Breast epithelium (tissue), 4 donors: ENCODE measurements at regions not wholly inside any gene's neighbourhood (a gene's known extent, or its start where the extent isn't known, plus 50 kb on each side); places are given as distances from the start of the nearest gene placed in this dataset.

Source experiments
- DNase-seq, 2 donors: peaks; one replicate each; pipeline ENCODE4 v3.0.0-alpha.2; 2019; ENCODE audit warnings: low spot score in 2 of 2
- H3K27ac ChIP-seq, 2 donors: fragments of 200-600 bp; sonication (generic) in 1 of 2; one replicate each; pipeline ENCODE4 v1.5.1; 2016 to 2019; ENCODE audit warnings: mild to moderate bottlenecking in 1 of 2
- H3K27me3 ChIP-seq, 2 donors: fragments of 200-600 bp; sonication (generic) in 1 of 2; one replicate each; pipeline versions ENCODE4 v1.5.1 to v1.6.0; 2017 to 2019; ENCODE audit warnings: control low read depth in 1 of 2, mild to moderate bottlenecking in 1 of 2
- H3K36me3 ChIP-seq: fragments of 200-600 bp; one replicate; pipeline ENCODE4 v1.5.1; 2019
- H3K4me1 ChIP-seq, 2 donors: fragments of 200-600 bp; sonication (generic); one replicate each; pipeline ENCODE4 v1.5.1; 2016 to 2019; ENCODE audit warnings: control low read depth in 1 of 2
- H3K4me3 ChIP-seq, 3 donors: fragments of 200-600 bp; sonication (generic); 1 replicate in 2 of 3; 2 replicates in 1 of 3; pipeline ENCODE4 v1.5.1; 2016 to 2019; ENCODE audit warnings: mild to moderate bottlenecking in 3 of 3, moderate library complexity in 2 of 3
- H3K9me3 ChIP-seq, 2 donors: fragments of 200-600 bp; sonication (generic) in 1 of 2; one replicate each; pipeline ENCODE4 v1.5.1; 2016 to 2019; ENCODE audit warnings: control low read depth in 1 of 2
- CTCF ChIP-seq, 3 donors: fragments of 450-650 bp; IDR thresholded peaks; one replicate each; pipeline ENCODE4 v1.5.1; 2016 to 2017; ENCODE audit warnings: antibody characterized with exemption in 3 of 3, mild to moderate bottlenecking in 3 of 3, moderate library complexity in 3 of 3
- POLR2A ChIP-seq: fragments of 450-650 bp; IDR thresholded peaks from one replicate; pipeline ENCODE4 v1.6.1; 2016; ENCODE audit warnings: antibody characterized with exemption, mild to moderate bottlenecking, moderate library complexity
- POLR2AphosphoS5 ChIP-seq, 3 donors: sonication (generic); formaldehyde crosslinking; IDR thresholded peaks; one replicate each; pipeline ENCODE4 v1.6.1; 2017; ENCODE audit warnings: antibody characterized with exemption in 3 of 3
- intact Hi-C: fragments of 100-400 bp; cut with DNase I; formaldehyde crosslinking; loops from one replicate; pipeline ENCODE4 v1.15.1; 2023; ENCODE audit warnings: low total_unique reads

GRCh38 chr2:144030791-144031190, 489.1 kb downstream of the ZEB2 start:
- H3K4me3 ChIP-seq, result no peak overlapping the region
- H3K4me1 ChIP-seq, result no peaks in the 10 kb centered on the region
- intact Hi-C loops, result no loop called here
- no peaks in the 10 kb centered on the region for H3K36me3 ChIP-seq
- no peaks in the 10 kb centered on the region for H3K9me3 ChIP-seq
- DNase-seq, result no peak
- H3K27ac ChIP-seq, result no peak overlapping the region
- TF ChIP-seq CTCF (IDR thresholded peaks at IDR 0.05) (no peak), POLR2AphosphoS5 (IDR thresholded peaks at IDR 0.05) (no peak), POLR2A (no peak)
- no peaks in the 10 kb centered on the region for H3K27me3 ChIP-seq

DNA sequence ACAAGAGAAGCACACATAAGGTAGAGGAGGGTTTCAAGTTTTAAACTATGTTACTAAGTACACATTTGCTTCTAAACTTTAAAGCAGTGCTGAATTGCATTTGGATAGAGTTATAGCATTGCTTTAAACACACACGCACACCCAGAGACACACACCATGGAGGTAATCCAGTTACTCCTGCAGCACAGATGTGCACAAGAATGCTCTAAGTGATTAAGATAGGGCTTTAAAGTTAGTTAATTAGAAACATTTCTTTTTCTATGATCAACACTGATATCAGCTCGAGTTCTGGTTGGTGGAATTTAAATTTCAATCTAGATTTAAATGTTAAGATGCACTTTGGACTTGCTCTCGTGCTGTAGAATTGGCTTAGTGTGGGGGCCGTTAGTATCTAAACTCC, 492.3 kb downstream of the ZEB2 start:
- Histone ChIP-seq H3K4me1 (no peaks in the 10 kb centered on the region), H3K9me3 (peaks cover 1 to 2% of the 10 kb centered on the region in 2 donors), H3K27ac (no peak overlapping the region), H3K4me3 (no peak overlapping the region), H3K36me3 (no peaks in the 10 kb centered on the region), H3K27me3 (no peaks in the 10 kb centered on the region)
- intact Hi-C loops, result no loop called here
- no peak for DNase-seq
- TF ChIP-seq CTCF (IDR thresholded peaks at IDR 0.05) (no peak), POLR2A (no peak), POLR2AphosphoS5 (IDR thresholded peaks at IDR 0.05) (no peak)

DNA sequence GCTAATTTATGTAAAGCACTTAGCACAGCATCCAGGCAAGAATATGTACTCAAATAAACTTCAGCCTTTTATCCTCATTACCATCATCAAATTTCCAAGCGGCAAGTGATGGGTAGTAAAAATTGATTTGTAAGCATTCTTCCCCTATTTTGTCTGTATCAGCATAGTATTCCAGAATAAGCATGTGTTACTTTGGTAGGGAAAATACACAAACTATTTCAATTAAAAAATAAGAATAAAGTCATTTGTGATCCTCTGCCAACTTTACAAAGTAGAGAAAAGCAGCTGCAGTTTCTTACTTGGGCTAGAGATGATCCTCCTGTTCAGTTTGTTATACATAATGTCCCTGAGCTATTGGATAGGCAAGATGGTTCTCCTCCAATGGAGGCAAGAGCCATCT, 493.2 kb downstream of the ZEB2 start:
- TF ChIP-seq CTCF (IDR thresholded peaks at IDR 0.05) (no peak), POLR2A (no peak), POLR2AphosphoS5 (IDR thresholded peaks at IDR 0.05) (no peak)
- Histone ChIP-seq H3K4me3 (no peak overlapping the region), H3K4me1 (no peaks in the 10 kb centered on the region), H3K36me3 (no peaks in the 10 kb centered on the region), H3K9me3 (peaks cover 7 to 9% of the 10 kb centered on the region in 2 donors), H3K27ac (no peak overlapping the region), H3K27me3 (no peaks in the 10 kb centered on the region)
- intact Hi-C loops, result no loop called here
- DNase-seq, result no peak

DNA sequence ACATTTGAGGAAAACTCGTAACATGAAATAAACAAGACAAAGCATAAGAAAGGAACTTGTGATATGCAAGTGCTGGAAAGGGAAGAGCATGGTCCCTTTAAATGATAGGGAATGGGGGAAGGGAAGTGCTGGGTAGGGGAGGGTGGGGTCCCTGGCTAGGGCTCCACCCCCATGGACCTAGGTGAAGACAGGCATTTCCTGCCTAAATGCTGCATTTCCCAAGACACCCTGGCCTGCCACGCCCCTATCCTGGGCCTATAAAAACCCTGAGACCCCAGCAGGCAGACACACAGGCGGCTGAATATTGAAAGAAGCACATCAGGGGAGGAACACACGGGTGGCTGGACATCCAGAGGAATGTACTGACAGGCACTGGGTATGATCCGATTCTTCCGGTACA, 499.9 kb downstream of the ZEB2 start:
- H3K4me3 ChIP-seq, result no peak overlapping the region
- H3K9me3 ChIP-seq, result peaks cover 7 to 9% of the 10 kb centered on the region in 2 donors
- intact Hi-C loops, result no loop called here
- TF ChIP-seq CTCF (IDR thresholded peaks at IDR 0.05) (no peak), POLR2A (no peak), POLR2AphosphoS5 (IDR thresholded peaks at IDR 0.05) (no peak)
- H3K4me1 ChIP-seq, result no peaks in the 10 kb centered on the region
- no peak overlapping the region for H3K27ac ChIP-seq
- no peak for DNase-seq
- H3K36me3 ChIP-seq, result no peaks in the 10 kb centered on the region
- no peaks in the 10 kb centered on the region for H3K27me3 ChIP-seq

DNA sequence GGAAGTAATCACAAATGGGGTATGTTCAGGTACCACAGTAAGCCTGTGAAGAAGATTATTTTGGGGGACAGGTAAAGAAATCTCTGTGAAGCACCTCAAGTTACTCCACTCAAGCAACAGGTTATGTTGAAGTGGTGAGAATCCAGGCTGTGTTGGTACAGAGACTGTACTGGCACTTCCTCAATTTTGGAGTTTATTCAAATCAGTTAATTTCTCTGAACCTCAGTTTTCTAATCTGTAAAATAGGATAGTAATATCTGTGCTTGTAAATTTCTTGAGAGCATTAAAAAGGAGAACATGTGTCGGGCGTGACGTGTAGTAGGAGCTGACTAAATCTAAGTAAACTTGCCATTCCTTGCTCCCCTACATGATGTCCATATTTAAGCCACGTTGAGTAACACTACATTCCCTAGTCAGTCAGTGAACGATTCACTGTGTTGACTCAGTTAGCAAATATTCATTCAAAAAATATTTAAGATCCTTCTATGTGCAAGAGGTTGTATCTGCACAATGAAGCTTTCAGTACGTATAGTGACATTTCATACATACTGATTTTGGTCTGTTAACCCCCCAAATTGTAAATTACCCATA, 504.2 kb downstream of the ZEB2 start:
- no peak for DNase-seq

More for the DNA sequence above, 504.2 kb downstream of the ZEB2 start:
- Histone ChIP-seq H3K27ac (no peak overlapping the region), H3K36me3 (no peaks in the 10 kb centered on the region), H3K4me1 (no peaks in the 10 kb centered on the region), H3K27me3 (no peaks in the 10 kb centered on the region), H3K4me3 (no peak overlapping the region), H3K9me3 (no peaks in the 10 kb centered on the region)
- intact Hi-C loops, result no loop called here
- TF ChIP-seq POLR2AphosphoS5 (IDR thresholded peaks at IDR 0.05) (no peak), CTCF (IDR thresholded peaks at IDR 0.05) (no peak), POLR2A (no peak)
